GM18858 (cell line): ENCODE measurements at regions not wholly inside any gene's neighbourhood (a gene's known extent, or its start where the extent isn't known, plus 50 kb on each side); places are given as distances from the start of the nearest gene placed in this dataset.

ENCODE experiments used
- ATAC-seq: cut with Tn5 transposase; IDR thresholded peaks from one replicate; pipeline ENCODE4 v1.9.1; 2021; ENCODE audit not compliant: unreplicated experiment

DNA sequence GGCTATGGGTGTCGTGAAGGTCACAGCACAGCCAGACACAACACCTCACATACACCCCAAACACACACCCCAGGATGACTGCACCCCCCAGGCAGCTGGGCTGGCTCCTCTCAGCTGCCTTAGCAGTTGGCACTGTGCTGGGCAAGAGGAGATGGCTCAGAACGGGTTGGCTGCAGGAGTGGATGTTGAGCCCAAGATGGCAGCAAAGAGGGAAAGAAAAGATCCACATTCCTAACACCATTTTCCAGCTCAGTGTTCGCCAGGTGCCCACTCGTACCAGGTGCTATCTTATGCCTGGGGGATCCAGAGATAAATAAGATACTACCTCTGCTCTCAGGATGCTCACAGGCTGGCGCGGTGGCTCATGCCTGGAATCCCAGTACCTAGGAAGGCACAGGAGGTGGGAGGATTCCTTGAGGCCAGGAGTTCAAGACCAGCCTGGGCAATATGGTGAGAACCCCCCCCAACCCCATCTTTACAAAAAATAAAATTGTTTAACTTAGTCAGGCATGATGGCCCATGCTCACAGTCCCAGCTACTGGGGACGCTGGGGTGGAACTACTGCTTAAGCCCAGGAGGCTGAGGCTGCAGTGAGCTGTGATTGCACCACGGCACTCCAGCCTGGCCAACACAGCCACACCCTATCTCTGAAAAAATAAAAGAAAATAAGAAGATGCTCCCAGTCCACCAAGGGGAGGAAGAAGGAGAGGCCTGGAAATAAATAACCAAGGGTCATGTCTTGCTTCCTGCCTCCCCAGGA lies 89.7 kb upstream of the ZNF507 start:
- no peak for ATAC-seq

- no peak for ATAC-seq
Measured at GRCh38 chr19:32256341-32256975, 89.0 kb upstream of the ZNF507 start.

- no peak for ATAC-seq
Measured at GRCh38 chr19:32257326-32258073, 87.9 kb upstream of the ZNF507 start.

GRCh38 chr19:32258167-32258566 lies 87.2 kb upstream of the ZNF507 start:
- ATAC-seq, result no peak

- no peak for ATAC-seq
Measured at GRCh38 chr19:32264568-32264967, 80.8 kb upstream of the ZNF507 start.

- no peak for ATAC-seq
Measured at GRCh38 chr19:32265995-32266394, 79.4 kb upstream of the ZNF507 start.

GRCh38 chr19:32266460-32266859 lies 79.0 kb upstream of the ZNF507 start:
- ATAC-seq, result no peak

DNA sequence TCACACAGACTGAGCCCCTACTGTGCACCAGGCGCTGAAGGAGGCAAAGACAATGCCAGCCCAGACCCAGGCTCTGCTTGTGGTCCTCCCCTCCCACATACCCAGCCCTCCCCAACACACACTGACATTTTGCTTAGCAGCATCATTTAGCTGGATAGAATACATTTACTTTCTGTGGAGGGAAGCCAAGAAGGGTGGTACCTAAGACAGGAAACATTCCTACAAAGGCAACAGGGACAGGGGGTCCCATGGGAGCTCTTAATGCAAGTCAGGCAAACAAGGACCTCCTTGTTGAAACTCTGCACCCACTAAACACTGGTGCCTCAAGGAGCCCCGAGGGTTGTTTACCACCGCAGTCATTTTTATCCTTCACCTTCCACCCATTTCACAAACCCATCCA lies 77.0 kb upstream of the ZNF507 start:
- ATAC-seq, result no peak

DNA sequence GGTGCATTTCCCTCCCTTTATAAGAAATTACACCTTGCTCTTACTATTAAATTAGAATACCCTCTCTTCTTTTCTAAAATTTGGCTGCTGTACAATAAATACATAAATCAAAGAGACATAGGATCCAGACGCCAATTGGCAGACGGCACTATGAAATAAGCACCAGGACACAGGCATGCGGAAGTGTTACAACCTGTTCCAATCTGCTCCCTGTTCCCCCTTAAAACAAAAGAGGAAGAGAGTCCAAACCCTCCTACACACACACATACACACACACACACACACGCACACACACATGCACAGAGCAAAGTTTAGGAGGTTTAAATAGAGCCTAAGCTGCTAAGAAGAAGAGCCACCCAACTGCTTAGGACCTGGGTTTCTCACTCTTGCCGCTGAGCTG lies 75.6 kb upstream of the ZNF507 start:
- ATAC-seq, result no peak

- ATAC-seq, result no peak
Measured at GRCh38 chr19:32273483-32273882, 71.9 kb upstream of the ZNF507 start.

- no peak for ATAC-seq
Measured at GRCh38 chr19:32287086-32287485, 58.3 kb upstream of the ZNF507 start.

DNA sequence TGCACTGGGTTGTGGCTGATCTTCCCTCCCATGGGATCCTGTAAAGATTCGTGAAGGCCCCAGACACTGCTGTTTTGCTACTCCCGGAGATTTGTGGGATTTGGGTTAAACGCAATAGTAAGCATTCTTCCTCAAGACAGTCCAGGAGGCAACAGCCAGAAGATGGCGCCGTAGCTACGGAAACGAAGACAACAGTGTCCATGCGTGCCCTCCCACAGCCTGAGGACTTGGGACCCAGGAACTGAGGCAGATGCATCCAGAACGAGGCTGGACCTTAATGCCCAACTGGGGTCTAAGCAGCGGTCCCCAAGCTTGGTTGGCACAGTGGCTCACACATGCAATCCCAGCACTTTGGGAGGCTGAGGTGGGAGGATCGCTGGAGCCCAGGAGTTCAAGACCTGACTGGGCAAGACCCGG lies 57.6 kb upstream of the ZNF507 start:
- ATAC-seq, result no peak

DNA sequence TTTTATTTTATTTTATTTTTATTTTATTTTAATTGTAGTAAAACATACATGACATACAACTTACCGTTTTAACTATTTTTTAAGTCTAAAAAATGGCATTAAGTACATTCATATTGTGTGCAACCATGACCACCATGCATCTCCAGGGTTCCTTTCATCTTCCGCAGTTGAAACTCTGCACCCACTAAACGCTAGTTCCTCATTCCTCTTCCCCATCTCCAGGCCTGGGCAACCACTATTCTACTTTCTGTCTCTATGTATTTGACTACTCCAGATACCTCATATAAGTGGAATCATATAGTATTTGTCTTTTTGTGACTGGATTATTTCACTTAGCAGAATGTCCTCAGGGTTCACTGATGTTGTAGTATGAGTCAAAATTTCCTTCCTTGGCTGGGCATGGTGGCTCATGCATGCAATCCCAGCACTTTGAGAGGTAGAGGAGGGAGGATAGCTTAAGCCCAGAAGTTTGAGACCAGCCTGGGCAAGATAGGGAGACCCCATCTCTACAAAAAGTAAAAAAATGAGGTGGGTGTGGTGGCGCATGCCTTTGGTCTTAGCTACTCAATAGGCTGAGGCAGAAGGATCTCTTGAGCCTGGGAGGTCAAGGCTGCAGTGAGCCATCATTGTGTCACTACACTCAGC lies 55.7 kb upstream of the ZNF507 start:
- ATAC-seq, result no peak

DNA sequence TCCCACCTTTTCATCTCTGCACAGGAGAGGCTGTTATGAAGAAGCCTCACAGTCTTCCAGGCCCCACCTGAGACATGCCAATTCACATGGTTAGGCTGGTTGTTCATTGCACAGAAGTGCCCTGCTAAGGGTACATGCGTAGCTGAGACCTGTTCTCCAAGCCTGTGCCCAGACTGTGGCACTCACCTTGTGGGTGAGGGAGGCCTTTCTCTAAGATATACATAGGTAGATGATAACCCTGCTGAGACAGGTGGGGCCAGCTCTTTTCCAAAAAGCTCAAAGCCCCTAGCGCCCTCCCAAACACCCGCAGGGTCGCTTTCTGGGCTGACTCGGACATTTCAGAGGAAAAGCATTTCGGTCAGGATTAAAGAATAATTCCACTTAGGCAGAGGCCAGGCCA lies 53.5 kb upstream of the ZNF507 start:
- no peak for ATAC-seq

DNA sequence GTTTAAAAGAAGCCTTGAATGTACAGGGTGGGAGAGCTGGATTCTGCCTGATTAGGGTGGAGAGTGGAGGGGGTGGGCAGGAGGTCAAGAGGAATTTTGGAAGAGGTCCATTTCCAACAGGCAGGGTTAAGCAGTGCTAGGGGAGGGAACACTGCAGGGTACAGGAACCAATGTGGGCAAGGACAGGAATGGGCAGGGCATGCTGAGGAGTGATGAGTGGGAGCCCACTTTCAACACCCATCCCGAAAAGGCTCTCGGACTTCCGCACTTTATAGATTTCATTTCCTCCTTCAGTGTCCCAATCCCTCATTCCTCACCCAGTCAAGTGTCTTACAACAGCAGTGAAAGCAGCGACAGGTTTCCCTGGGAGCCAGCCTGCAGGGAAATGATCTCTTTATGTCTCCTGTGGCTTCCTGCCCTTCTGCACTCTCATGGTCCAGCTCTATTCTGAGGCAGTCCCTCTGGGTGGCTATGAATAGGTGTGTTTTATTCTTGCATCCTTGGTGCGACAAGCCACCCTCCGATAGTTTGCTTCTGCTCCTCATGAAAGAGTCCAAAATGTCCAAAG lies 50.5 kb upstream of the ZNF507 start:
- ATAC-seq, result no peak
